OCI-LY7 (cell line): ENCODE measurements at regions not wholly inside any gene's neighbourhood (a gene's known extent, or its start where the extent isn't known, plus 50 kb on each side); places are given as distances from the start of the nearest gene placed in this dataset.

Experiments
- BruUV-seq: library from RNA; stranded (reverse); fragments of 400-500 nt; replicated peaks from 2 replicates; lab custom pipeline; 2021; lab: Mats Ljungman, UMichigan
- CTCF ChIA-PET: fragments of 300-600 bp; sonication (Branson Sonifier 250); formaldehyde crosslinking; loops from one replicate; lab custom pipeline; 2022; ENCODE audit warnings: antibody characterized with exemption; ENCODE audit not compliant: unreplicated experiment; lab: Charles Lee
- POLR2A ChIA-PET: fragments of 300-600 bp; sonication (Branson Sonifier 250); formaldehyde crosslinking; loops from one replicate; lab custom pipeline; 2022; ENCODE audit warnings: antibody characterized with exemption; lab: Charles Lee
- DNase-seq: peaks from one replicate; pipeline ENCODE4 v3.0.0-alpha.2; 2015; ENCODE audit warnings: low spot score
- H2AFZ ChIP-seq: fragments of 200-600 bp; sonication (generic), shearing (Covaris generic); 2 replicates; pipeline ENCODE4 v1.6.1; 2014; ENCODE audit warnings: mild to moderate bottlenecking, antibody characterized with exemption, low read length, moderate library complexity
- H3K27ac ChIP-seq: fragments of 200-600 bp; sonication (generic); 2 replicates; pipeline ENCODE4 v1.5.1; 2014; ENCODE audit warnings: mixed run types, low read depth, mild to moderate bottlenecking, moderate library complexity, low read length, inconsistent platforms; ENCODE audit not compliant: poor library complexity, severe bottlenecking
- H3K36me3 ChIP-seq: fragments of 200-600 bp; sonication (generic); 2 replicates; pipeline ENCODE4 v1.6.1; 2014; ENCODE audit warnings: mild to moderate bottlenecking, antibody characterized with exemption, low read length, moderate library complexity, mixed read lengths; ENCODE audit not compliant: insufficient read depth
- H3K4me1 ChIP-seq: fragments of 200-600 bp; sonication (generic); 2 replicates; pipeline ENCODE4 v1.5.1; 2014; ENCODE audit warnings: mild to moderate bottlenecking, low read length; ENCODE audit not compliant: insufficient read depth, poor library complexity, severe bottlenecking
- H3K4me2 ChIP-seq: fragments of 200-600 bp; sonication (generic); 2 replicates; pipeline ENCODE4 v1.6.1; 2014; ENCODE audit warnings: mild to moderate bottlenecking, low read length
- H3K4me3 ChIP-seq: fragments of 200-600 bp; sonication (generic); 2 replicates; pipeline ENCODE4 v1.5.1; 2014; ENCODE audit warnings: mild to moderate bottlenecking, low read depth, low read length; ENCODE audit not compliant: poor library complexity, severe bottlenecking
- H3K79me2 ChIP-seq: fragments of 200-600 bp; sonication (generic); 2 replicates; pipeline ENCODE4 v1.6.1; 2016; ENCODE audit warnings: low read depth, mild to moderate bottlenecking, low read length, moderate library complexity, mixed read lengths; ENCODE audit not compliant: insufficient read depth
- H3K9me2 ChIP-seq: fragments of 200-600 bp; sonication (generic); 2 replicates; pipeline ENCODE4 v1.6.1; 2016; ENCODE audit warnings: mild to moderate bottlenecking, low read length, mixed read lengths; ENCODE audit not compliant: insufficient read depth
- H3K9me3 ChIP-seq: fragments of 200-600 bp; sonication (generic); 2 replicates; pipeline ENCODE4 v1.6.1; 2014; ENCODE audit warnings: mild to moderate bottlenecking, mixed run types, low read length, mixed read lengths
- H4K20me1 ChIP-seq: fragments of 200-600 bp; sonication (generic); 2 replicates; pipeline ENCODE4 v1.6.1; 2014; ENCODE audit warnings: mild to moderate bottlenecking, antibody characterized with exemption, low read length, moderate library complexity, mixed read lengths; ENCODE audit not compliant: insufficient read depth
- CTCF ChIP-seq: fragments of 200-600 bp; sonication (generic); conservative IDR thresholded peaks from 2 replicates; pipeline ENCODE4 v1.5.1; 2014; ENCODE audit warnings: mild to moderate bottlenecking, antibody characterized with exemption, low read length, moderate library complexity, mixed read lengths
- EZH2phosphoT487 ChIP-seq: fragments of 200-600 bp; sonication (generic); IDR thresholded peaks from 2 replicates; pipeline ENCODE4 v1.6.1; 2018; ENCODE audit warnings: low read depth, borderline replicate concordance, mild to moderate bottlenecking, mixed run types, antibody characterized with exemption, low read length, moderate library complexity, mixed read lengths
- intact Hi-C: fragments of 100-400 bp; cut with micrococcal nuclease; formaldehyde crosslinking; loops from one replicate; pipeline ENCODE4 v1.10.0; 2022; ENCODE audit not compliant: unreplicated experiment

DNA sequence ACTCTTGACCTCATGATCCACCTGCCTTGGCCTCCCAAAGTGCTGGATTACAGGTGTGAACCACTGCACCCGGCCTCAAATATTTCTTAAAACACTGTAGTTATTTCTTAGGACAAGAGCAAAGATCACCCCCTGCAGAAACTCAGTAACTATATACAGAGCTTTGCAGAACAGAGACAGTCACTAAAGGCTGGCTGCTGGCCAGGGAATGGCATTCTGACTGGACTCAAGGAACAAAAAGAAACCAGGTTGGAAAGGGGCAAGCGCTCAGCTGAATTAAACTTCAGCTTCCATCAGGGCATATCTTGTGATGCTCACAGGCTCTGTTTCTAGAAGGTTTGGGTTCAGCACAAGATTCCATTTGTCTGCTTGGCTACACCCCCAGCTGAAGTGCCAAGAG is 95.8 kb downstream of the ADAMTS15 start:
- Histone ChIP-seq H4K20me1 (no peaks in the 10 kb centered on the region), H2AFZ (no peak overlapping the region), H3K27ac (no peak overlapping the region), H3K4me3 (no peak overlapping the region), H3K4me1 (no peaks in the 10 kb centered on the region), H3K79me2 (no peaks in the 10 kb centered on the region), H3K9me2 (no peaks in the 10 kb centered on the region), H3K36me3 (no peaks in the 10 kb centered on the region), H3K4me2 (no peak overlapping the region), H3K9me3 (no peaks in the 10 kb centered on the region)
- no peak for TF ChIP-seq EZH2phosphoT487
- TF ChIP-seq CTCF: no peak
- BruUV-seq: no TSS peak
- DNase-seq: no peak
- CTCF ChIA-PET: no interaction called here
- intact Hi-C loops: no loop called here
- POLR2A ChIA-PET: no interaction called here

DNA sequence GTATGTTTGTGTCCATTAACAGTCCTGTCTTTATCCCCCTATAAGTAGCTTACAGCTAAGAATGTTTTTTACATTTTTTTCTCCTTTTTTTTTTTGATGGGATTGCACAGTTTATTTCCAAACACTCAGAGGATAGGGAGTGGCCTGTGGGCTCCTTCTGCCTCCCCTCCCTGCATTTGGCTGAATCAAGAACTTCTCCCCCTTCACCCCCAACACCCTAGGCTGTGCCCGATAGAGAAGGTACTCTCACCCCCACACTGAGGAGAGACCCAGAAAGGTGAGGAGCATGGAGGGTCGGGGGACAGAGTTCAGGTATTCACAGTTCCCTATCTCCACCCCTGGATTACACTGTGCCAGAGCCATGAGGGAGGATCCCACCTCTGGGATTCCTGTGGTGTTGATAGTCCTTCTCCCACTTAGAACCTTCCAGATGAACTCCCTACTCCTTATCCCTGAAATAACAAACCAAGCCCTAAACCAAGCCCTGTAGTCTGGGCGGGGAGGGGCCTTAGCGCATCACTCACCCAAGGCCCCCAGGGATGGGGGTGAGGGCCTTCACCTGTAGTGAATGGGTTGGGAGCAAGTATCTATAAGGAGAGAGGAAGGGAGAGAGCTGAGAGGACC is 97.1 kb downstream of the ADAMTS15 start:
- Histone ChIP-seq H2AFZ (no peak overlapping the region), H3K4me2 (no peak overlapping the region), H3K79me2 (no peaks in the 10 kb centered on the region), H4K20me1 (no peaks in the 10 kb centered on the region), H3K4me3 (no peak overlapping the region), H3K9me3 (no peaks in the 10 kb centered on the region), H3K36me3 (no peaks in the 10 kb centered on the region), H3K27ac (no peak overlapping the region), H3K4me1 (no peaks in the 10 kb centered on the region), H3K9me2 (no peaks in the 10 kb centered on the region)
- CTCF ChIA-PET: no interaction called here
- DNase-seq: no peak
- intact Hi-C loops: no loop called here
- POLR2A ChIA-PET: interaction anchor here (0.6 kb wide), 1 partner anchor 779 kb away, joined by 4 read pairs; no protein-coding TSS in a partner anchor
- no TSS peak for BruUV-seq
- TF ChIP-seq EZH2phosphoT487 (no peak), CTCF (no peak)

GRCh38 chr11:130546438-130546837 is 98.0 kb downstream of the ADAMTS15 start:
- Histone ChIP-seq H3K36me3 (no peaks in the 10 kb centered on the region), H3K4me3 (no peak overlapping the region), H4K20me1 (no peaks in the 10 kb centered on the region), H3K9me2 (no peaks in the 10 kb centered on the region), H3K4me2 (no peak overlapping the region), H3K9me3 (no peaks in the 10 kb centered on the region), H3K79me2 (no peaks in the 10 kb centered on the region), H3K27ac (no peak overlapping the region), H2AFZ (no peak overlapping the region), H3K4me1 (no peaks in the 10 kb centered on the region)
- intact Hi-C loops: no loop called here
- CTCF ChIA-PET: no interaction called here
- POLR2A ChIA-PET: no interaction called here
- TF ChIP-seq EZH2phosphoT487: no peak
- no peak for TF ChIP-seq CTCF
- DNase-seq: no peak
- no TSS peak for BruUV-seq
